ENCODE measurements at regions not wholly inside any gene's neighbourhood (a gene's known extent, or its start where the extent isn't known, plus 50 kb on each side); places are given as distances from the start of the nearest gene placed in this dataset.

- WGBS, 5 donors, result 66 to 90% (median 79%) methylated on average over 3 of the region's 3 CpGs
- H3K9me3 ChIP-seq, result no peaks in the 10 kb centered on the region
- H3K27ac ChIP-seq, result no peak overlapping the region
- peaks cover 0 to 4% (median 2%) of the 10 kb centered on the region in 4 donors for H3K4me1 ChIP-seq
- H3K4me3 ChIP-seq, result no peak overlapping the region
- no peak for DNase-seq
- no peaks in the 10 kb centered on the region for H3K36me3 ChIP-seq
- peaks cover 0 to 55% (median 13%) of the 10 kb centered on the region in 3 donors for H3K27me3 ChIP-seq
- intact Hi-C loops (cut with DNase I; ENCODE audit: low total_unique reads), result loop anchor here (10.0 kb wide), 1 partner anchor 345 kb away; no protein-coding TSS in a partner anchor
- TF ChIP-seq EP300 (IDR thresholded peaks at IDR 0.05) (no peak), POLR2A (IDR thresholded peaks at IDR 0.05) (no peak), POLR2AphosphoS5 (IDR thresholded peaks at IDR 0.05) (no peak)
Measured at GRCh38 chr3:43859766-43860165, 169.0 kb downstream of the ABHD5 start.

GRCh38 chr3:43861635-43862034 is 170.9 kb downstream of the ABHD5 start:
- 86 to 95% (median 90%) methylated on average over 3 of the region's 3 CpGs for WGBS, 5 donors
- TF ChIP-seq EP300 (IDR thresholded peaks at IDR 0.05) (no peak), POLR2A (IDR thresholded peaks at IDR 0.05) (no peak), POLR2AphosphoS5 (IDR thresholded peaks at IDR 0.05) (no peak), CTCF (IDR thresholded peaks at IDR 0.05) (no peak)
- Histone ChIP-seq H3K27me3 (peaks cover 0 to 36% (median 8%) of the 10 kb centered on the region in 3 donors), H3K27ac (no peak overlapping the region), H3K9me3 (no peaks in the 10 kb centered on the region), H3K4me1 (peaks cover 0 to 4% (median 0%) of the 10 kb centered on the region in 4 donors), H3K4me3 (no peak overlapping the region), H3K36me3 (no peaks in the 10 kb centered on the region)
- DNase-seq, result no peak
- intact Hi-C loops (cut with DNase I; ENCODE audit: low total_unique reads), result loop anchor here (10.0 kb wide), 1 partner anchor 343 kb away; no protein-coding TSS in a partner anchor

- H3K36me3 ChIP-seq, result no peaks in the 10 kb centered on the region
- peaks cover 0 to 30% (median 8%) of the 10 kb centered on the region in 3 donors for H3K27me3 ChIP-seq
- DNase-seq, result no peak
- intact Hi-C loops (cut with DNase I; ENCODE audit: low total_unique reads), result loop anchor here (10.0 kb wide), 1 partner anchor 342 kb away; no protein-coding TSS in a partner anchor
- TF ChIP-seq POLR2AphosphoS5 (IDR thresholded peaks at IDR 0.05), result no peak
- no peak for TF ChIP-seq EP300 (IDR thresholded peaks at IDR 0.05)
- TF ChIP-seq CTCF (IDR thresholded peaks at IDR 0.05), result no peak
- TF ChIP-seq POLR2A (IDR thresholded peaks at IDR 0.05), result no peak
- H3K9me3 ChIP-seq, result no peaks in the 10 kb centered on the region
- 75 to 88% (median 82%) methylated on average over 4 of the region's 4 CpGs for WGBS, 5 donors
- peaks cover 0 to 4% (median 0%) of the 10 kb centered on the region in 4 donors for H3K4me1 ChIP-seq
- H3K4me3 ChIP-seq, result no peak overlapping the region
- H3K27ac ChIP-seq, result no peak overlapping the region
Measured at GRCh38 chr3:43862470-43862869, 171.7 kb downstream of the ABHD5 start.

- Histone ChIP-seq H3K36me3 (no peaks in the 10 kb centered on the region), H3K27ac (no peak overlapping the region), H3K27me3 (peaks cover 0 to 22% (median 4%) of the 10 kb centered on the region in 3 donors), H3K9me3 (no peaks in the 10 kb centered on the region), H3K4me1 (peaks cover 0 to 4% (median 0%) of the 10 kb centered on the region in 4 donors), H3K4me3 (no peak overlapping the region)
- no peak for DNase-seq
- 81 to 94% (median 89%) methylated on average over 6 to 8 of the region's 8 CpGs for WGBS, 5 donors
- TF ChIP-seq POLR2AphosphoS5 (IDR thresholded peaks at IDR 0.05) (no peak), EP300 (IDR thresholded peaks at IDR 0.05) (no peak), POLR2A (IDR thresholded peaks at IDR 0.05) (no peak), CTCF (IDR thresholded peaks at IDR 0.05) (no peak)
- intact Hi-C loops (cut with DNase I; ENCODE audit: low total_unique reads), result loop anchor here (10.0 kb wide), 1 partner anchor 342 kb away; no protein-coding TSS in a partner anchor
Measured at GRCh38 chr3:43862992-43863805, 172.5 kb downstream of the ABHD5 start.

All from stomach (tissue), 8 donors.